HEK293 (cell line): ENCODE measurements at regions not wholly inside any gene's neighbourhood (a gene's known extent, or its start where the extent isn't known, plus 50 kb on each side); places are given as distances from the start of the nearest gene placed in this dataset.

ENCODE experiments used
- CTCF ChIA-PET: fragments of 350-600 bp; formaldehyde crosslinking; extraction: SDS; loops from one replicate; lab custom pipeline; 2021; ENCODE audit warnings: antibody characterized with exemption; lab: Yijun Ruan, JAX
- POLR2A ChIA-PET: fragments of 300-600 bp; formaldehyde crosslinking; extraction: SDS; loops from one replicate; lab custom pipeline; 2020; ENCODE audit warnings: antibody characterized with exemption, inconsistent platforms; lab: Yijun Ruan, JAX
- H3K27ac ChIP-seq: fragments of 200-500 bp; sonication (Bioruptor generic); 2 replicates; pipeline ENCODE4 v1.5.1; 2014; ENCODE audit warnings: low read depth, low read length, control low read depth, inconsistent platforms; ENCODE audit errors: extremely low read depth
- H3K36me3 ChIP-seq, 2 experiments: fragments of 200-500 bp in 1 of 2; sonication (Bioruptor generic) in 1 of 2; 1 replicate in 1 of 2; 2 replicates in 1 of 2; pipeline ENCODE4 v1.5.1; 2014 to 2017; ENCODE audit warnings: inconsistent platforms in 2 of 2, low read length in 2 of 2; ENCODE audit not compliant: control insufficient read depth in 2 of 2, insufficient read depth in 1 of 2
- H3K4me1 ChIP-seq: fragments of 200-500 bp; sonication (Bioruptor generic); 2 replicates; pipeline ENCODE4 v1.5.1; 2014; ENCODE audit warnings: mild to moderate bottlenecking, low read length, inconsistent platforms; ENCODE audit not compliant: control insufficient read depth, insufficient read depth
- H3K4me3 ChIP-seq: 2 replicates; pipeline ENCODE4 v1.5.1; 2011; ENCODE audit warnings: low read depth, mild to moderate bottlenecking, control low read depth, low read length, moderate library complexity
- H3K9me3 ChIP-seq: fragments of 200-500 bp; sonication (Bioruptor generic); 2 replicates; pipeline ENCODE4 v1.5.1; 2014; ENCODE audit warnings: low read depth, low read length, inconsistent platforms; ENCODE audit not compliant: control insufficient read depth, insufficient read depth
- FEZF1 ChIP-seq: fragments of 450-650 bp; formaldehyde crosslinking; IDR thresholded peaks from 2 replicates; pipeline ENCODE4 v1.5.1; 2016; ENCODE audit warnings: missing biosample characterization, missing genetic modification characterization
- HIC1 ChIP-seq: fragments of 450-650 bp; formaldehyde crosslinking; IDR thresholded peaks from 2 replicates; pipeline ENCODE4 v1.5.1; 2016; ENCODE audit warnings: missing biosample characterization, missing genetic modification characterization
- RBAK ChIP-seq: fragments of 450-650 bp; formaldehyde crosslinking; IDR thresholded peaks from 2 replicates; pipeline ENCODE4 v1.5.1; 2016; ENCODE audit warnings: missing biosample characterization, missing genetic modification characterization
- SP7 ChIP-seq: fragments of 450-650 bp; formaldehyde crosslinking; IDR thresholded peaks from 2 replicates; pipeline ENCODE4 v1.5.1; 2016; ENCODE audit warnings: missing biosample characterization, missing genetic modification characterization
- ZBTB10 ChIP-seq: fragments of 450-650 bp; formaldehyde crosslinking; IDR thresholded peaks from 2 replicates; pipeline ENCODE4 v1.5.1; 2016; ENCODE audit warnings: missing biosample characterization, missing genetic modification characterization
- ZBTB48 ChIP-seq: fragments of 450-650 bp; formaldehyde crosslinking; IDR thresholded peaks from 2 replicates; pipeline ENCODE4 v1.5.1; 2016; ENCODE audit warnings: missing biosample characterization, missing genetic modification characterization
- ZNF146 ChIP-seq: fragments of 450-650 bp; formaldehyde crosslinking; IDR thresholded peaks from 2 replicates; pipeline ENCODE4 v1.5.1; 2016; ENCODE audit warnings: missing biosample characterization, missing genetic modification characterization
- ZNF169 ChIP-seq: fragments of 450-650 bp; formaldehyde crosslinking; IDR thresholded peaks from 2 replicates; pipeline ENCODE4 v1.5.1; 2016; ENCODE audit warnings: missing biosample characterization, missing genetic modification characterization
- ZNF488 ChIP-seq: fragments of 450-650 bp; formaldehyde crosslinking; IDR thresholded peaks from 2 replicates; pipeline ENCODE4 v1.5.1; 2016; ENCODE audit warnings: missing biosample characterization, missing genetic modification characterization
- ZNF513 ChIP-seq: fragments of 450-650 bp; IDR thresholded peaks from 2 replicates; pipeline ENCODE4 v1.5.1; 2018; ENCODE audit warnings: missing biosample characterization, missing genetic modification characterization
- ZNF530 ChIP-seq: fragments of 450-650 bp; formaldehyde crosslinking; IDR thresholded peaks from 2 replicates; pipeline ENCODE4 v1.5.1; 2016; ENCODE audit warnings: low read depth, missing biosample characterization, missing genetic modification characterization
- ZNF626 ChIP-seq: fragments of 450-650 bp; sonication (Bioruptor Pico); formaldehyde crosslinking; IDR thresholded peaks from 2 replicates; pipeline ENCODE4 v1.5.1; 2018; ENCODE audit warnings: missing biosample characterization, missing genetic modification characterization, inconsistent platforms
- ZNF768 ChIP-seq: fragments of 450-650 bp; formaldehyde crosslinking; IDR thresholded peaks from 2 replicates; pipeline ENCODE4 v1.5.1; 2018; ENCODE audit warnings: missing biosample characterization, mild to moderate bottlenecking, missing genetic modification characterization
- ZNF830 ChIP-seq: fragments of 450-650 bp; IDR thresholded peaks from 2 replicates; pipeline ENCODE4 v1.5.0; 2018; ENCODE audit warnings: missing biosample characterization, missing genetic modification characterization, low read depth, mild to moderate bottlenecking, moderate library complexity
- ZNF837 ChIP-seq: fragments of 450-650 bp; formaldehyde crosslinking; IDR thresholded peaks from 2 replicates; pipeline ENCODE4 v1.5.1; 2016; ENCODE audit warnings: missing biosample characterization, missing genetic modification characterization
- ZXDB ChIP-seq: fragments of 450-650 bp; formaldehyde crosslinking; IDR thresholded peaks from 2 replicates; pipeline ENCODE4 v1.5.1; 2016; ENCODE audit warnings: missing biosample characterization, missing genetic modification characterization
- TF ChIP-seq, protein P1 (sequence below): fragments of 450-650 bp; formaldehyde crosslinking; IDR thresholded peaks from 2 replicates; pipeline ENCODE4 v1.5.1; 2016; ENCODE audit warnings: missing biosample characterization, missing genetic modification characterization

GRCh38 chr7:25731068-25731845, 420.7 kb upstream of the NFE2L3 start:
- CTCF ChIA-PET = interaction anchor here (0.6 kb wide), 1 partner anchor 87 kb away, joined by 3 read pairs; no protein-coding TSS in a partner anchor
- POLR2A ChIA-PET = no interaction called here
- H3K4me1 ChIP-seq = 0 out of 2 replicates have a peak, but pooled peaks cover 2% of the 10 kb centered on the region
- no peak overlapping the region for H3K4me3 ChIP-seq
- no peaks in the 10 kb centered on the region for H3K9me3 ChIP-seq
- H3K27ac ChIP-seq = no peak overlapping the region
- H3K36me3 ChIP-seq = no peaks in the 10 kb centered on the region
- TF ChIP-seq ZNF488 (tag by site-specific recombination) (no peak), ZNF513 (tag by site-specific recombination) (no peak), ZNF530 (tag by site-specific recombination) (no peak), ZBTB10 (tag by site-specific recombination) (no peak), ZNF146 (no peak)

DNA sequence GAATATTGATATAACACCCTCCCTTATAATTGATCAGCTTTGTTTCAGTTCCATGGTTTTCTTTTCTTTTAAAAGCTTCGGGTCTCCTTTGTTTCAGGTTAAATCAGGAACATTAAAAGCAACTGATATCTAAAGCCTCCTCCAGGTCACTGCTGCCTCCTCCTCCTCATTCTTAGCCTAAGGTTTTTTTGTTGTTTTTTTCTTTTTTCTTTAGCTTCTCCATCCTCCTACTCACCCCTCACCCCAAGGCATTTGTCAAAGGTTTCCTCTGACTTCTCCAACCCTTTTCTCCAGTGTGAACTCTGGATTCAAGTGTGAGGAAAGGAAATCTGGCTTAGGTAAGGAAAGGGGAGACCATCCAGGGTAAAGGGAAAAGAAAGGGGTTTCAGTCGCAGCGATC, 420.2 kb upstream of the NFE2L3 start:
- ChIA-PET POLR2A (no interaction called here), CTCF (interaction anchor here (0.6 kb wide), 1 partner anchor 86 kb away, joined by 3 read pairs; no protein-coding TSS in a partner anchor)
- H3K36me3 ChIP-seq = no peaks in the 10 kb centered on the region
- no peak overlapping the region for H3K27ac ChIP-seq
- TF ChIP-seq, protein P1, sequence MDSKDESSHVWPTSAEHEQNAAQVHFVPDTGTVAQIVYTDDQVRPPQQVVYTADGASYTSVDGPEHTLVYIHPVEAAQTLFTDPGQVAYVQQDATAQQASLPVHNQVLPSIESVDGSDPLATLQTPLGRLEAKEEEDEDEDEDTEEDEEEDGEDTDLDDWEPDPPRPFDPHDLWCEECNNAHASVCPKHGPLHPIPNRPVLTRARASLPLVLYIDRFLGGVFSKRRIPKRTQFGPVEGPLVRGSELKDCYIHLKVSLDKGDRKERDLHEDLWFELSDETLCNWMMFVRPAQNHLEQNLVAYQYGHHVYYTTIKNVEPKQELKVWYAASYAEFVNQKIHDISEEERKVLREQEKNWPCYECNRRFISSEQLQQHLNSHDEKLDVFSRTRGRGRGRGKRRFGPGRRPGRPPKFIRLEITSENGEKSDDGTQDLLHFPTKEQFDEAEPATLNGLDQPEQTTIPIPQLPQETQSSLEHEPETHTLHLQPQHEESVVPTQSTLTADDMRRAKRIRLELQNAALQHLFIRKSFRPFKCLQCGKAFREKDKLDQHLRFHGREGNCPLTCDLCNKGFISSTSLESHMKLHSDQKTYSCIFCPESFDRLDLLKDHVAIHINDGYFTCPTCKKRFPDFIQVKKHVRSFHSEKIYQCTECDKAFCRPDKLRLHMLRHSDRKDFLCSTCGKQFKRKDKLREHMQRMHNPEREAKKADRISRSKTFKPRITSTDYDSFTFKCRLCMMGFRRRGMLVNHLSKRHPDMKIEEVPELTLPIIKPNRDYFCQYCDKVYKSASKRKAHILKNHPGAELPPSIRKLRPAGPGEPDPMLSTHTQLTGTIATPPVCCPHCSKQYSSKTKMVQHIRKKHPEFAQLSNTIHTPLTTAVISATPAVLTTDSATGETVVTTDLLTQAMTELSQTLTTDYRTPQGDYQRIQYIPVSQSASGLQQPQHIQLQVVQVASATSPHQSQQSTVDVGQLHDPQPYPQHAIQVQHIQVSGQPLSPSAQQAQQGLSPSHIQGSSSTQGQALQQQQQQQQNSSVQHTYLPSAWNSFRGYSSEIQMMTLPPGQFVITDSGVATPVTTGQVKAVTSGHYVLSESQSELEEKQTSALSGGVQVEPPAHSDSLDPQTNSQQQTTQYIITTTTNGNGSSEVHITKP (tag by site-specific recombination) = no peak
- TF ChIP-seq ZXDB (tag by site-specific recombination) (no peak), ZNF626 (tag by site-specific recombination) (no peak), ZNF146 (no peak), FEZF1 (tag by site-specific recombination) (no peak), SP7 (tag by site-specific recombination) (no peak), ZBTB48 (no peak), ZNF169 (tag by site-specific recombination) (no peak), RBAK (tag by site-specific recombination) (no peak), ZNF768 (tag by site-specific recombination) (no peak), ZNF837 (tag by site-specific recombination) (no peak), ZNF830 (tag by site-specific recombination) (no peak), HIC1 (tag by site-specific recombination) (no peak)
- 0 out of 2 replicates have a peak, but pooled peaks cover 2% of the 10 kb centered on the region for H3K4me1 ChIP-seq
- H3K4me3 ChIP-seq = no peak overlapping the region
- H3K9me3 ChIP-seq = no peaks in the 10 kb centered on the region
